Transverse colon (tissue), 4 donors: ENCODE measurements at regions not wholly inside any gene's neighbourhood (a gene's known extent, or its start where the extent isn't known, plus 50 kb on each side); places are given as distances from the start of the nearest gene placed in this dataset.

Experiments
- CTCF ChIP-seq, 5 experiments: fragments of 200-600 bp in 3 of 5; fragments of 450-650 bp in 2 of 5; sonication (generic) in 3 of 5; IDR thresholded peaks; 1 replicate in 2 of 5; 2 replicates in 3 of 5; pipeline ENCODE4 v1.5.1; 2016 to 2017; ENCODE audit warnings: antibody characterized with exemption in 5 of 5, inconsistent platforms in 3 of 5, mild to moderate bottlenecking in 2 of 5, moderate library complexity in 1 of 5
- EP300 ChIP-seq: sonication (generic); formaldehyde crosslinking; IDR thresholded peaks from one replicate; pipeline ENCODE4 v1.6.1; 2017; ENCODE audit warnings: antibody characterized with exemption, low read depth
- POLR2A ChIP-seq: fragments of 450-650 bp; IDR thresholded peaks from one replicate; pipeline ENCODE4 v1.6.1; 2016; ENCODE audit warnings: antibody characterized with exemption, mild to moderate bottlenecking, moderate library complexity
- POLR2AphosphoS5 ChIP-seq, 3 donors: sonication (generic); formaldehyde crosslinking; IDR thresholded peaks; one replicate each; pipeline ENCODE4 v1.6.1; 2016; ENCODE audit warnings: antibody characterized with exemption in 3 of 3

- no peak for TF ChIP-seq CTCF (IDR thresholded peaks at IDR 0.05)
- TF ChIP-seq POLR2AphosphoS5 (IDR thresholded peaks at IDR 0.05) = no peak
- no peak for TF ChIP-seq POLR2A
- TF ChIP-seq EP300 = no peak
Observed at GRCh38 chr11:122600290-122600689, 55.2 kb upstream of the UBASH3B start.
